ENCODE measurements at regions not wholly inside any gene's neighbourhood (a gene's known extent, or its start where the extent isn't known, plus 50 kb on each side); places are given as distances from the start of the nearest gene placed in this dataset.

- DNase-seq (ENCODE audit: low spot score in 2 of 2) = no peak
- Histone ChIP-seq H3K4me3 (no peak overlapping the region), H3K27me3 (no peaks in the 10 kb centered on the region), H3K36me3 (no peaks in the 10 kb centered on the region), H3K9me3 (no peaks in the 10 kb centered on the region), H3K27ac (no peak overlapping the region), H3K4me1 (no peaks in the 10 kb centered on the region)
- intact Hi-C loops (cut with DNase I; ENCODE audit: low total_unique reads) = no loop called here
- TF ChIP-seq POLR2AphosphoS5 (IDR thresholded peaks at IDR 0.05) (no peak), POLR2A (IDR thresholded peaks at IDR 0.05) (no peak)
- TF ChIP-seq, protein P1, sequence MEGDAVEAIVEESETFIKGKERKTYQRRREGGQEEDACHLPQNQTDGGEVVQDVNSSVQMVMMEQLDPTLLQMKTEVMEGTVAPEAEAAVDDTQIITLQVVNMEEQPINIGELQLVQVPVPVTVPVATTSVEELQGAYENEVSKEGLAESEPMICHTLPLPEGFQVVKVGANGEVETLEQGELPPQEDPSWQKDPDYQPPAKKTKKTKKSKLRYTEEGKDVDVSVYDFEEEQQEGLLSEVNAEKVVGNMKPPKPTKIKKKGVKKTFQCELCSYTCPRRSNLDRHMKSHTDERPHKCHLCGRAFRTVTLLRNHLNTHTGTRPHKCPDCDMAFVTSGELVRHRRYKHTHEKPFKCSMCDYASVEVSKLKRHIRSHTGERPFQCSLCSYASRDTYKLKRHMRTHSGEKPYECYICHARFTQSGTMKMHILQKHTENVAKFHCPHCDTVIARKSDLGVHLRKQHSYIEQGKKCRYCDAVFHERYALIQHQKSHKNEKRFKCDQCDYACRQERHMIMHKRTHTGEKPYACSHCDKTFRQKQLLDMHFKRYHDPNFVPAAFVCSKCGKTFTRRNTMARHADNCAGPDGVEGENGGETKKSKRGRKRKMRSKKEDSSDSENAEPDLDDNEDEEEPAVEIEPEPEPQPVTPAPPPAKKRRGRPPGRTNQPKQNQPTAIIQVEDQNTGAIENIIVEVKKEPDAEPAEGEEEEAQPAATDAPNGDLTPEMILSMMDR (IDR thresholded peaks at IDR 0.05) = no peak
Observed at GRCh38 chr5:93674866-93675459, 66.4 kb downstream of the POU5F2 start.

DNA sequence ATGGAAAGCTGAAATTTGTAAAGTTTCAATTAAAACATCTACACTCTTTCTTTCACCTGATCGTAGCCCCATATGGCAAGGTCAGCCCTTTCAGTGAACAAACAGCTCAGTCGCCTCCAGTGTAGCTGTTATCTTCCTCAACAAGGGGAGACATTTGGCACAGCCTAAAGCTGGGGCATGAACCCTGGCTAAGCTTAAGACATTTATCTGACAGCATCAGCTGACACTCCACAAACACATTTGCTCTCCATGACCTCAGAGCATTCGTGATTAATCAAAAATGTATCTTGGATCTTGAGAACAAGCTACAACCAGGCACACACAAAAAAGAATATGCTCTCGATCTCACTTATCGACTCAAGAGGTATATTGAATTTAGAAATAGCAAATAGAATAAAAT lies 67.3 kb downstream of the POU5F2 start:
- no peaks in the 10 kb centered on the region for H3K27me3 ChIP-seq
- no peak for TF ChIP-seq POLR2A (IDR thresholded peaks at IDR 0.05)
- TF ChIP-seq POLR2AphosphoS5 (IDR thresholded peaks at IDR 0.05) = no peak
- TF ChIP-seq, protein P1 (IDR thresholded peaks at IDR 0.05) = no peak
- H3K4me1 ChIP-seq = no peaks in the 10 kb centered on the region
- H3K4me3 ChIP-seq = no peak overlapping the region
- H3K27ac ChIP-seq = no peak overlapping the region
- no peak for DNase-seq (ENCODE audit: low spot score in 2 of 2)
- intact Hi-C loops (cut with DNase I; ENCODE audit: low total_unique reads) = no loop called here
- H3K9me3 ChIP-seq = no peaks in the 10 kb centered on the region
- no peaks in the 10 kb centered on the region for H3K36me3 ChIP-seq

GRCh38 chr5:93673316-93673954 lies 68.0 kb downstream of the POU5F2 start:
- Histone ChIP-seq H3K27ac (no peak overlapping the region), H3K4me3 (no peak overlapping the region), H3K4me1 (no peaks in the 10 kb centered on the region), H3K36me3 (no peaks in the 10 kb centered on the region), H3K9me3 (no peaks in the 10 kb centered on the region), H3K27me3 (no peaks in the 10 kb centered on the region)
- no peak for DNase-seq (ENCODE audit: low spot score in 2 of 2)
- intact Hi-C loops (cut with DNase I; ENCODE audit: low total_unique reads) = no loop called here
- TF ChIP-seq POLR2AphosphoS5 (IDR thresholded peaks at IDR 0.05) = no peak
- TF ChIP-seq POLR2A (IDR thresholded peaks at IDR 0.05) = no peak
- TF ChIP-seq, protein P1 (IDR thresholded peaks at IDR 0.05) = no peak

DNA sequence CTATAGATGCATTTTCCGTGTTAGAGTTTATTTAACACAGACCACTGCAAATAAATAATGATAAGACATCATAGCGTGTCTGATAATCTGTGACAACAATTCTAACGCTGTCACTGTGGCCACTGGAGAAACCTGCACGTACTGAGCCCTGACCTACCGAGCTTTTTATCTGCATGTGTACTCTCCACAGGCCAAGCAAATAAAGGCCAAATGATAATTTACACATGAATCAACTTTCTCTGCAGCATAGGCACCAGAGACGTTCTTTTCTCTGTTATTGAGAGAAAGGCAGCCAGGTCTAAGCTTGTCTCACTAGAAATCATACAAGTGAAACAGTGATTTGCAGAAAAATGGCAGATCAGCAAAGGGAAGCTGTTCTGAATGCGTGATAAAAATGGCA lies 75.8 kb downstream of the POU5F2 start:
- TF ChIP-seq, protein P1 (IDR thresholded peaks at IDR 0.05) = no peak
- TF ChIP-seq POLR2AphosphoS5 (IDR thresholded peaks at IDR 0.05) (no peak), POLR2A (IDR thresholded peaks at IDR 0.05) (no peak)
- Histone ChIP-seq H3K36me3 (no peaks in the 10 kb centered on the region), H3K9me3 (no peaks in the 10 kb centered on the region), H3K4me3 (no peak overlapping the region), H3K4me1 (no peaks in the 10 kb centered on the region), H3K27ac (no peak overlapping the region), H3K27me3 (no peaks in the 10 kb centered on the region)
- intact Hi-C loops (cut with DNase I; ENCODE audit: low total_unique reads) = no loop called here
- no peak for DNase-seq (ENCODE audit: low spot score in 2 of 2)

DNA sequence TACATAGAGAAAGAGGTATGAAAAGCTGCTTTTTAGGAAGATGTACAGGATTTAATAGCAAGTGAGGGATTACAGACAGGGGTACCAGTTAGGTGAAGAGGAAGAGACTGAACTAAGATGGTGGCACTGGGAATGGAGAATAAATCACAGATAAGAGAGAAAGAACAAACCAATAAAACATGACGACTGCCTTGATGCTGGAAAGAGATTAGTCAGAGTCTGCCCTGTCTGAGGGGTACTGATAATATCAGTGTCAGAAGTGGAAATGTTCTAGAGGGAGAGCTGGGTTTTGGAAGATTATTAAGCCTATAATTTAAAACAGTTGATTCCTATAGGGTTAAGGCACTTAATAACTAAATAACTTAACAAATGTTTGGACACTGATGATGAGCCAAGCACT lies 77.7 kb downstream of the NR2F1 start:
- intact Hi-C loops (cut with DNase I; ENCODE audit: low total_unique reads) = loop anchor here (5.0 kb wide), 1 partner anchor 163 kb away; no protein-coding TSS in a partner anchor
- Histone ChIP-seq H3K4me3 (no peak overlapping the region), H3K27me3 (no peaks in the 10 kb centered on the region), H3K27ac (no peak overlapping the region), H3K9me3 (no peaks in the 10 kb centered on the region), H3K36me3 (no peaks in the 10 kb centered on the region), H3K4me1 (no peaks in the 10 kb centered on the region)
- DNase-seq (ENCODE audit: low spot score in 2 of 2) = no peak
- TF ChIP-seq, protein P1 (IDR thresholded peaks at IDR 0.05) = no peak
- TF ChIP-seq POLR2A (IDR thresholded peaks at IDR 0.05) (no peak), POLR2AphosphoS5 (IDR thresholded peaks at IDR 0.05) (no peak)

Measured in breast epithelium (tissue), 4 donors.